Left ventricle myocardium inferior (tissue), 1 donor: ENCODE measurements at regions not wholly inside any gene's neighbourhood (a gene's known extent, or its start where the extent isn't known, plus 50 kb on each side); places are given as distances from the start of the nearest gene placed in this dataset.
"Not testable (repeated sequence)": the region's sequence is repeated elsewhere in the genome, so short reads cannot be mapped to it uniquely, and the experiment has no call there.

ENCODE experiments used
- DNase-seq: peaks from one replicate; pipeline ENCODE4 v3.0.0-alpha.2; 2020
- H3K27ac ChIP-seq: fragments of 200-600 bp; replicated peaks from 2 replicates; pipeline ENCODE4 v1.8.0; 2021
- H3K27me3 ChIP-seq: fragments of 200-600 bp; 2 replicates; pipeline ENCODE4 v1.8.0; 2021; ENCODE audit warnings: low read depth
- H3K36me3 ChIP-seq: fragments of 200-600 bp; 2 replicates; pipeline ENCODE4 v1.8.0; 2021
- H3K4me1 ChIP-seq: fragments of 200-600 bp; 2 replicates; pipeline ENCODE4 v1.8.0; 2021
- H3K4me3 ChIP-seq: fragments of 200-600 bp; 2 replicates; pipeline ENCODE4 v1.8.0; 2021; ENCODE audit warnings: mild to moderate bottlenecking, moderate library complexity
- H3K9me3 ChIP-seq: fragments of 200-600 bp; replicated peaks from 2 replicates; pipeline ENCODE4 v1.8.0; 2021
- CTCF ChIP-seq: fragments of 200-600 bp; IDR thresholded peaks from 2 replicates; pipeline ENCODE4 v1.8.0; 2021; ENCODE audit warnings: antibody characterized with exemption, mild to moderate bottlenecking, borderline replicate concordance
- intact Hi-C: fragments of 100-400 bp; cut with micrococcal nuclease; formaldehyde crosslinking; loops from one replicate; pipeline ENCODE4 v1.11.0; 2022
- donor health status: DM: no; HTN: yes; CAD: no; lungs with severe emphysema.

DNA sequence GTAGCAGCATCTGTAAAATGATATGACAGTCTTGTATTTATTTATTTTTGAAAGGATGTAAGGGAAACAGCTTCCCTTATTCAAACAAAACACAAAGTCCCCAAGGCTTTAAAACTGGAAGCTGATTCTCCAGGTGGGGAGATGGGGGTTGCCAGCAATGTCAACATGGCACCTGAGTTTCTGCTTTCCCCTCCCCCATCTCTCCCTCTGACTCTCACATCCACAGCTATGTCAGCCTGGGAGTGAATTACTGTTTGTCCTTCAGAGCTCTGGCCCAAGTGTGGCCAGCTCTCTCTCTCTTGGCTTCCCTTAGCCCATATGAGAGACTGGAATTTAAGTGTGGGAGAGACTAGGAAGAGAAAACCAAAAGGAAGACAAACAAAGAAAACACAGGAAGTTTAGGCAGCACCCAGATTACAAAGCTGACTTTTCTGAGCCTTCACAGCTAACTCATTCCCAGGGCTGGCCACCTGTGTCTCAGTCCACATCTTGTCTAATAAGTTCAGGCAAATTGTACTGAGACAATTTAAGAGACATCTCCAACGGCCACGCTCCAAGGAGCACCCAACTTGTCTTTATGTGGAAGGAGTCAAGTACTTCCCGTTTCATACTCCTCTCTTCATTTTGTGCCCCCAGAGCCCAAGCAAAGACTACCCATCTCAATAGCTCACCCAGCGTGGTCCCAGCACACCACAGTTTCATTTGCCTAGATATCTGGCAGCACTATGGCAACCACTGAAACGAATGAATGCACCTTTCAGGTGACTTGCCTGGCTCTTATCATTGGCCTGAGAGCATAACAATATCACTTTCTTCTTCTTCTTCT is 69.2 kb downstream of the SOX9 start:
- H3K4me3 ChIP-seq = no peak overlapping the region
- H3K27ac ChIP-seq = peak overlapping the region; percentile 79
- H3K27me3 ChIP-seq = peaks cover 29% of the 10 kb centered on the region
- intact Hi-C loops = no loop called here
- no peak for TF ChIP-seq CTCF
- DNase-seq = no peak
- H3K36me3 ChIP-seq = no peaks in the 10 kb centered on the region
- no peaks in the 10 kb centered on the region for H3K9me3 ChIP-seq
- no peaks in the 10 kb centered on the region for H3K4me1 ChIP-seq

- Histone ChIP-seq H3K27ac (peak overlapping the region; percentile 79), H3K4me1 (no peaks in the 10 kb centered on the region), H3K4me3 (no peak overlapping the region), H3K27me3 (peaks cover 29% of the 10 kb centered on the region), H3K9me3 (peaks cover 7% of the 10 kb centered on the region), H3K36me3 (no peaks in the 10 kb centered on the region)
- DNase-seq = no peak
- no peak for TF ChIP-seq CTCF
- intact Hi-C loops = no loop called here
Observed at GRCh38 chr17:72191356-72191755, 70.5 kb downstream of the SOX9 start.

GRCh38 chr17:72191921-72192799 is 71.3 kb downstream of the SOX9 start:
- intact Hi-C loops = no loop called here
- Histone ChIP-seq H3K36me3 (no peaks in the 10 kb centered on the region), H3K4me3 (no peak overlapping the region), H3K27me3 (peaks cover 24% of the 10 kb centered on the region), H3K9me3 (peaks cover 14% of the 10 kb centered on the region), H3K4me1 (no peaks in the 10 kb centered on the region), H3K27ac (peak overlapping the region; percentile 79)
- no peak for TF ChIP-seq CTCF
- peak; percentile 65 for DNase-seq

DNA sequence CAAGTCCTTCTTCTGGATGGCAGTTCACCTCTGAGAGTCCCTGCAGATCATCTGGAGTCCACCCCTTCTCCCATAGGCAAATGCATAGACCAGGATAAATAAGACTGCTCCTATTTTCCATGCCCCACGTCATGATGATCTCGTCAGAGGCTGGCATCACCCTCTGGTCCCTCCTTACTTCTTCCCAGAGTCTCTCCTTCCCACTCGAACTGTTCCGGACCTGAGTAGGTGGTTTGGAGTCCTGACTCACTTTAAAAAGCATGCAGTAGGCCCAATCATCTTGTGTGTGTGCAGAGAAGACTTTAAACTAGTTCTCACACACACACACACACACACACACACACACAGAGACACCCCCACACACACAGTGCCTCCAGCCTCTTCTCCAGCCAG is 72.0 kb downstream of the SOX9 start:
- peak overlapping the region; percentile 70 for H3K27ac ChIP-seq
- H3K4me3 ChIP-seq = no peak overlapping the region
- no peaks in the 10 kb centered on the region for H3K4me1 ChIP-seq
- no peak for DNase-seq
- H3K36me3 ChIP-seq = no peaks in the 10 kb centered on the region
- H3K9me3 ChIP-seq = peaks cover 17% of the 10 kb centered on the region
- TF ChIP-seq CTCF = no peak
- intact Hi-C loops = no loop called here
- H3K27me3 ChIP-seq = peaks cover 24% of the 10 kb centered on the region

DNA sequence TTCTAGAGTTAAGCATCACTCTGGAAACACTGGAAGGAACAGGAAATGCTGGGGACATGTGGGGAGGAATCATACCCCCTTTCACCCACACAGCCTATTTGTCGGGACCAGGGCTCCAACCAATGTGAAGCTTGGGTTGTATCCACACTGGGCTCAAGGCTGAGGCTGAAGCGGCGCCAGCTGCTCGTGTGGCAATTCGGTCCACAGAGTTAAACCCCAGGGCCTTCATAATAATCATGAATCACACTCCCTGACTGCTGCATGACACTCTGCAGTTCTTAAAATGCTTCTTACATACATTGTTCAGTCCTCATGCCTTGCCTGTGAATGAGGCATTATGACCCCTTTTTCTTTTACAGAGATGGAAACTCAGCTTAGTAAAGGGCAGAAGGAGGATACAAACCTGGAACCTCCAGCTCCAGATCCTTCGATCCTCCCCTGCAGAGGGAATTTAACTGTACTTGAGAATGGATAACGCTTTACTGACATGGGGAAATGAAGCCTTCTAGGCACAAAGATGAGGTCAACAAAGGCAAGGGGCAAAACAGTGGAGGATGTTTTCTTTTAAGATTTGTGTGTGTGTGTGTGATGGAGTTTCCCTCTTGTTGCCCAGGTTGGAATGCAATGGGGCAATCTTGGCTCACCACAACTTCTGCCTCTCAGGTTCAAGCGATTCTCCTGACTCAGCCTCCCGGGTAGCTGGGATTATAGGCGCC is 72.7 kb downstream of the SOX9 start:
- peak; percentile 49 for DNase-seq
- intact Hi-C loops = no loop called here
- Histone ChIP-seq H3K9me3 (peaks cover 17% of the 10 kb centered on the region), H3K27ac (peak overlapping the region; percentile 70), H3K4me1 (no peaks in the 10 kb centered on the region), H3K27me3 (peaks cover 24% of the 10 kb centered on the region), H3K36me3 (no peaks in the 10 kb centered on the region), H3K4me3 (no peak overlapping the region)
- TF ChIP-seq CTCF = no peak

DNA sequence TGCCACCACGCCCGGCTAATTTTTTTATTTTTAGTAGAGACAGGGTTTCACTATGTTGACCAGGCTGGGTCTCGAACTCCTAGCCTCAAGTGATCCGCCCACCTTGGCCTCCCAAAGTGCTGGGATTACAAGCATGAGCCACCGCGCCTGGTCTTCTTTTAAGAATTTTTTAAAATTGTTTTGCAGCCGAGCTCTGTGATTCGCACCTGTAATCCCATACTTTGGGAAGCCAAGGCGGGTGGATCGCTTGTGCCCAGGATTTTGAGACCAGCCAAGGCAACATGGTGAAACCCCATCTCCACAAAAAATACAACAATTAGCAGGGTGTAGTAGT is 73.3 kb downstream of the SOX9 start:
- intact Hi-C loops, H3K4me1 ChIP-seq, DNase-seq, H3K27ac ChIP-seq, H3K4me3 ChIP-seq, H3K36me3 ChIP-seq: not testable (repeated sequence)
- H3K9me3 ChIP-seq = peaks cover 17% of the 10 kb centered on the region
- peaks cover 24% of the 10 kb centered on the region for H3K27me3 ChIP-seq
